Bronchial epithelial cell (primary cell): ENCODE measurements at regions not wholly inside any gene's neighbourhood (a gene's known extent, or its start where the extent isn't known, plus 50 kb on each side); places are given as distances from the start of the nearest gene placed in this dataset.

Experiments
- DNase-seq: peaks from one replicate; pipeline ENCODE4 v3.0.0-alpha.2; 2010; ENCODE audit warnings: low read depth
- FAIRE-seq: peaks from 2 replicates; lab custom pipeline; 2011; peaks lifted over from hg19 to GRCh38; lab: Jason Lieb, UNC
- H3K27me3 ChIP-seq: 2 replicates; pipeline ENCODE4 v1.5.1; 2011; ENCODE audit warnings: low read length; ENCODE audit not compliant: control insufficient read depth, insufficient read depth
- H3K36me3 ChIP-seq: 2 replicates; pipeline ENCODE4 v1.5.1; 2011; ENCODE audit warnings: low read length; ENCODE audit not compliant: control insufficient read depth, insufficient read depth
- H3K4me3 ChIP-seq: 2 replicates; pipeline ENCODE4 v1.5.1; 2011; ENCODE audit warnings: mild to moderate bottlenecking, low read depth, low read length, control low read depth
- CTCF ChIP-seq: IDR thresholded peaks from 2 replicates; pipeline ENCODE4 v1.5.1; 2011; ENCODE audit warnings: mild to moderate bottlenecking, moderate library complexity, low read length, control low read depth, inconsistent platforms; ENCODE audit not compliant: insufficient read depth, severe bottlenecking

GRCh38 chr15:79524531-79524930, 92.4 kb downstream of the MINAR1 start:
- Histone ChIP-seq H3K36me3 (no peaks in the 10 kb centered on the region), H3K4me3 (no peak overlapping the region), H3K27me3 (no peaks in the 10 kb centered on the region)
- FAIRE-seq (no peak), DNase-seq (no peak)
- no peak for TF ChIP-seq CTCF

- FAIRE-seq (no peak), DNase-seq (no peak)
- Histone ChIP-seq H3K4me3 (no peak overlapping the region), H3K27me3 (no peaks in the 10 kb centered on the region), H3K36me3 (no peaks in the 10 kb centered on the region)
- no peak for TF ChIP-seq CTCF
Observed at GRCh38 chr15:79526376-79526775, 94.2 kb downstream of the MINAR1 start.

- TF ChIP-seq CTCF = no peak
- Histone ChIP-seq H3K27me3 (no peaks in the 10 kb centered on the region), H3K36me3 (no peaks in the 10 kb centered on the region), H3K4me3 (no peak overlapping the region)
- FAIRE-seq (no peak), DNase-seq (no peak)
Observed at GRCh38 chr15:79527821-79528220, 95.7 kb downstream of the MINAR1 start.

GRCh38 chr15:79529157-79529785, 97.1 kb downstream of the MINAR1 start:
- DNase-seq (no peak), FAIRE-seq (no peak)
- Histone ChIP-seq H3K36me3 (no peaks in the 10 kb centered on the region), H3K27me3 (no peaks in the 10 kb centered on the region), H3K4me3 (no peak overlapping the region)
- TF ChIP-seq CTCF = no peak

GRCh38 chr15:79535536-79535935, 103.4 kb downstream of the MINAR1 start:
- Histone ChIP-seq H3K4me3 (no peak overlapping the region), H3K36me3 (no peaks in the 10 kb centered on the region), H3K27me3 (no peaks in the 10 kb centered on the region)
- no peak for TF ChIP-seq CTCF
- FAIRE-seq = no peak
- no peak for DNase-seq

GRCh38 chr15:79538527-79538926, 106.4 kb downstream of the MINAR1 start:
- no peak for FAIRE-seq
- no peak for TF ChIP-seq CTCF

More at GRCh38 chr15:79538527-79538926, 106.4 kb downstream of the MINAR1 start:
- Histone ChIP-seq H3K27me3 (no peaks in the 10 kb centered on the region), H3K4me3 (no peak overlapping the region), H3K36me3 (no peaks in the 10 kb centered on the region)
- no peak for DNase-seq
